Mucosa of descending colon (tissue), 3 donors: ENCODE measurements at regions not wholly inside any gene's neighbourhood (a gene's known extent, or its start where the extent isn't known, plus 50 kb on each side); places are given as distances from the start of the nearest gene placed in this dataset.

ENCODE experiments used
- ATAC-seq: fragments of 200-7000 bp; cut with Tn5 transposase; one replicate; pipeline ENCODE4 v1.9.1; 2020; ENCODE audit warnings: mild to moderate bottlenecking, moderate library complexity
- DNase-seq, 3 donors: peaks; one replicate each; pipeline ENCODE4 v3.0.0-alpha.2; 2020
- H3K36me3 ChIP-seq: fragments of 200-600 bp; one replicate; pipeline ENCODE4 v1.8.0; 2021; ENCODE audit warnings: low read depth, mild to moderate bottlenecking
- H3K4me1 ChIP-seq: fragments of 200-600 bp; one replicate; pipeline ENCODE4 v1.8.0; 2021; ENCODE audit warnings: low read depth, mild to moderate bottlenecking
- H3K4me3 ChIP-seq: fragments of 200-600 bp; one replicate; pipeline ENCODE4 v1.8.0; 2021; ENCODE audit warnings: mild to moderate bottlenecking
- H3K9me3 ChIP-seq: fragments of 200-600 bp; one replicate; pipeline ENCODE4 v1.8.0; 2021; ENCODE audit warnings: mild to moderate bottlenecking
- intact Hi-C, 2 donors: fragments of 100-400 bp; cut with DNase I in 1 of 2; cut with micrococcal nuclease in 1 of 2; formaldehyde crosslinking; loops; one replicate each; pipeline versions ENCODE4 v1.11.0 to v1.11.1; 2022; cut with DNase I, micrococcal nuclease
- TF ChIP-seq, protein P1 (sequence below): fragments of 200-600 bp; IDR thresholded peaks from one replicate; pipeline ENCODE4 v1.8.0; 2022; ENCODE audit warnings: antibody characterized with exemption, mild to moderate bottlenecking
- donor health status: DM: no; HTN: no; CAD: no; lungs with moderate emphysema.
- donor health status: DM: no; HTN: no; CAD: no.
- donor health status: DM: no; HTN: yes; CAD: no.

DNA sequence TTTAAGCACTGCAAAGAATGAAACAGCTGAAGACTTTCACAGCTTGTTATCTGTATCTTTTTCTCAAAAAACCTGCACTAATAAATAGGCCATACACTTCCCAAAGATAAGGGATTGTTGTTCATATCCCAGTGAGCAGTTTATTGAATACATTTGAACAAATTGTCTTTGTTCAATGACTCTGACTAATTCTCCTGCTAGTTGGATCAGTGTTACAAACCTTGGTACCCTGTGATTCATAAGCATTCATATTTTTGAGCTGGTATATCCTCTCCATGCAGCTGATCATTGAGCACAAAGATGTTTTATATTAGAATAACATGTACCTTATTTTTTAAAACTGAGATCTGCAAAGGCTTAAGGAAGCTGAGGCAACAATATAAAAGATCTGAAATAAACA is 58.9 kb upstream of the FSCB start:
- no peak for DNase-seq
- no peak for ATAC-seq
- TF ChIP-seq, protein P1, sequence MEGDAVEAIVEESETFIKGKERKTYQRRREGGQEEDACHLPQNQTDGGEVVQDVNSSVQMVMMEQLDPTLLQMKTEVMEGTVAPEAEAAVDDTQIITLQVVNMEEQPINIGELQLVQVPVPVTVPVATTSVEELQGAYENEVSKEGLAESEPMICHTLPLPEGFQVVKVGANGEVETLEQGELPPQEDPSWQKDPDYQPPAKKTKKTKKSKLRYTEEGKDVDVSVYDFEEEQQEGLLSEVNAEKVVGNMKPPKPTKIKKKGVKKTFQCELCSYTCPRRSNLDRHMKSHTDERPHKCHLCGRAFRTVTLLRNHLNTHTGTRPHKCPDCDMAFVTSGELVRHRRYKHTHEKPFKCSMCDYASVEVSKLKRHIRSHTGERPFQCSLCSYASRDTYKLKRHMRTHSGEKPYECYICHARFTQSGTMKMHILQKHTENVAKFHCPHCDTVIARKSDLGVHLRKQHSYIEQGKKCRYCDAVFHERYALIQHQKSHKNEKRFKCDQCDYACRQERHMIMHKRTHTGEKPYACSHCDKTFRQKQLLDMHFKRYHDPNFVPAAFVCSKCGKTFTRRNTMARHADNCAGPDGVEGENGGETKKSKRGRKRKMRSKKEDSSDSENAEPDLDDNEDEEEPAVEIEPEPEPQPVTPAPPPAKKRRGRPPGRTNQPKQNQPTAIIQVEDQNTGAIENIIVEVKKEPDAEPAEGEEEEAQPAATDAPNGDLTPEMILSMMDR: no peak
- H3K9me3 ChIP-seq: no peaks in the 10 kb centered on the region
- H3K4me1 ChIP-seq: no peaks in the 10 kb centered on the region
- intact Hi-C loops: no loop called here
- H3K36me3 ChIP-seq: no peaks in the 10 kb centered on the region
- H3K4me3 ChIP-seq: no peak overlapping the region

DNA sequence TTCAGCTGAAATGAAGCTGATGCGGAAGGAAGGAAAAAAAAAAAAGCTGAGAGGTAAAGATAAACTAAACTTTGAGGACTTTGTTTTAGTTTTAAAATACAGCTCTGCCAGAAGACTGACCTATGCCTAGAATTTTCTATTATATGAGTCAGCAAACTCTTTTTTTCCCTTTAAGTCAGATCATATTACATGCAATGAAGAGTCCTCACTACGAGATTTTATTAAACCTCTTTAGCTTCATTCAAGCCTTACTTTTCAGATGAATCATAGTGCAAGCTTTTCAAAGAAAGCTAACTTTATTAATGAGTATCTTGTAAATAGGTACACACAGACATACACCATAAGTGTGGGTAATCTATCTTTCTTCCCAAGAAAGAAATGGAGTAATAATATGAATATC is 57.8 kb upstream of the FSCB start:
- ATAC-seq (no peak), DNase-seq (no peak)
- intact Hi-C loops: no loop called here
- Histone ChIP-seq H3K9me3 (no peaks in the 10 kb centered on the region), H3K4me1 (no peaks in the 10 kb centered on the region), H3K36me3 (no peaks in the 10 kb centered on the region), H3K4me3 (no peak overlapping the region)
- TF ChIP-seq, protein P1: no peak
